Right lobe of liver (tissue), 6 donors: ENCODE measurements at regions not wholly inside any gene's neighbourhood (a gene's known extent, or its start where the extent isn't known, plus 50 kb on each side); places are given as distances from the start of the nearest gene placed in this dataset.

Experiments
- ATAC-seq, 4 donors: fragments of 200-7000 bp; cut with Tn5 transposase; one replicate each; pipeline ENCODE4 v1.9.1; 2020; ENCODE audit warnings: mild to moderate bottlenecking in 4 of 4, moderate library complexity in 4 of 4
- DNase-seq, 3 donors: peaks; one replicate each; pipeline ENCODE4 v3.0.0-alpha.2; 2020
- H3K27ac ChIP-seq, 3 donors: fragments of 200-600 bp; one replicate each; pipeline ENCODE4 v1.8.0; 2022
- H3K27me3 ChIP-seq, 2 donors: fragments of 200-600 bp; one replicate each; pipeline ENCODE4 v1.8.0; 2022
- H3K36me3 ChIP-seq, 4 donors: fragments of 200-600 bp; sonication (generic) in 1 of 4; one replicate each; pipeline versions ENCODE4 v1.5.1 to v1.8.0; 2017 to 2022; ENCODE audit warnings: control low read depth in 1 of 4
- H3K4me1 ChIP-seq, 4 donors: fragments of 200-600 bp; sonication (generic) in 1 of 4; one replicate each; pipeline versions ENCODE4 v1.5.1 to v1.8.0; 2017 to 2022; ENCODE audit warnings: control low read depth in 1 of 4
- H3K4me3 ChIP-seq, 3 donors: fragments of 200-600 bp; one replicate each; pipeline ENCODE4 v1.8.0; 2022
- H3K9me3 ChIP-seq, 4 donors: fragments of 200-600 bp; sonication (generic) in 1 of 4; one replicate each; pipeline versions ENCODE4 v1.5.1 to v1.8.0; 2017 to 2022; ENCODE audit warnings: control low read depth in 1 of 4
- POLR2A ChIP-seq: fragments of 450-650 bp; IDR thresholded peaks from one replicate; pipeline ENCODE4 v1.6.1; 2017; ENCODE audit warnings: antibody characterized with exemption, mild to moderate bottlenecking
- WGBS: methylation state at CpG from one replicate; pipeline ENCODE4 v1.1.6; 2018; ENCODE audit warnings: low coverage, low lambda C conversion rate; ENCODE audit not compliant: insufficient coverage; ENCODE audit errors: missing lambda C conversion rate; 5-methylcytosine and 5-hydroxymethylcytosine counted together
- intact Hi-C, 2 donors: fragments of 100-400 bp; cut with DNase I; formaldehyde crosslinking; loops; one replicate each; pipeline versions ENCODE4 v1.11.2 to v1.14.1; 2022
- TF ChIP-seq, protein P1 (sequence below), 4 donors: fragments of 200-600 bp in 3 of 4; fragments of 450-650 bp in 1 of 4; IDR thresholded peaks; one replicate each; pipeline versions ENCODE4 v1.5.1 to v1.8.0; 2016 to 2022; ENCODE audit warnings: antibody characterized with exemption in 4 of 4, mild to moderate bottlenecking in 2 of 4
- donor health status: DM: no; HTN: yes; CAD: no.
- donor health status: DM: no; HTN: no; CAD: no.
- donor health status: DM: no; HTN: no; CAD: no.
- donor health status: DM: no; HTN: yes; CAD: no.
- donor health status: DM: no; HTN: yes; CAD: no.

DNA sequence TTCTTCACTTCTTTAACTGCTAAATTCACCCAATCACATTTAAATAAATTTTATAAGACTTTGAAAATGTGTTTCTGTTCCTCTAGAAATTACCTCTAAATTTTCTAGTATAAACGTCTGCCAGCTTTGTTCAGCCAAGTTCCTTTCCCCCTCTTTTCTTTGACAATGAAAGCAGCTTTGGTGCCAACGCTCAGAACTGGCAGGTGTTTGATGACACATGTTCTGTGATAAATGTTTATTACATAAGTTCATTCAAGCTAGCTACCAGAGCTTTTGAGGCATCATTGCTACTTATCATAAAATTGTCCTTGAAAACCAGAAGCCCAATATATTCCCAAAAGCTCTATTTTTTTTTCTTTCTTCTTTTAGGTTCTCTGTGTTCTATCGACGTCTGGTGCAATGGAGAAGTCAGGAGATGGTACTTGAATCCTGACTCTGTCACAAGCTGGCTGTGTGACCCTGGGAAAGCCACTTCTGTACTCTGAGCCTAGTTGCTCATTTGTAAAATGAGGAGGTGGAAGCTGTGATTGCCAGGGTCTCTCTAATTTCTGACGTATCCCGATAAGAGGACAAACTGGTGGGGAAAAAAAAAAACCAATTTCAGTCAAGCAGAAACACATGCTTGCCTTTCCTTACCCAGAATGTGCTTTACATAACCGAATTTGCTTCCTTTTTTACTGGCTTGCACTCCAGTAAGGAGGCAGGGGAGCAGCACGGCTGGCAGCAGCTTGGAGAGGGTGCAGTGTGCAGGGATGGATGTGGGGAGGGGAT lies 187.1 kb upstream of the LPP start:
- Histone ChIP-seq H3K27ac (peak overlapping the region in 1 of 3 donors; percentile 1), H3K36me3 (no peaks in the 10 kb centered on the region), H3K4me3 (no peak overlapping the region), H3K4me1 (peaks cover 0 to 35% (median 12%) of the 10 kb centered on the region in 4 donors), H3K9me3 (no peaks in the 10 kb centered on the region), H3K27me3 (no peaks in the 10 kb centered on the region)
- ATAC-seq = no peak
- WGBS = 63% methylated on average over 6 of the region's 8 CpGs
- no peak for DNase-seq
- no peak for TF ChIP-seq POLR2A
- TF ChIP-seq, protein P1, sequence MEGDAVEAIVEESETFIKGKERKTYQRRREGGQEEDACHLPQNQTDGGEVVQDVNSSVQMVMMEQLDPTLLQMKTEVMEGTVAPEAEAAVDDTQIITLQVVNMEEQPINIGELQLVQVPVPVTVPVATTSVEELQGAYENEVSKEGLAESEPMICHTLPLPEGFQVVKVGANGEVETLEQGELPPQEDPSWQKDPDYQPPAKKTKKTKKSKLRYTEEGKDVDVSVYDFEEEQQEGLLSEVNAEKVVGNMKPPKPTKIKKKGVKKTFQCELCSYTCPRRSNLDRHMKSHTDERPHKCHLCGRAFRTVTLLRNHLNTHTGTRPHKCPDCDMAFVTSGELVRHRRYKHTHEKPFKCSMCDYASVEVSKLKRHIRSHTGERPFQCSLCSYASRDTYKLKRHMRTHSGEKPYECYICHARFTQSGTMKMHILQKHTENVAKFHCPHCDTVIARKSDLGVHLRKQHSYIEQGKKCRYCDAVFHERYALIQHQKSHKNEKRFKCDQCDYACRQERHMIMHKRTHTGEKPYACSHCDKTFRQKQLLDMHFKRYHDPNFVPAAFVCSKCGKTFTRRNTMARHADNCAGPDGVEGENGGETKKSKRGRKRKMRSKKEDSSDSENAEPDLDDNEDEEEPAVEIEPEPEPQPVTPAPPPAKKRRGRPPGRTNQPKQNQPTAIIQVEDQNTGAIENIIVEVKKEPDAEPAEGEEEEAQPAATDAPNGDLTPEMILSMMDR (IDR thresholded peaks at IDR 0.05) = no peak
- intact Hi-C loops = no loop called here

DNA sequence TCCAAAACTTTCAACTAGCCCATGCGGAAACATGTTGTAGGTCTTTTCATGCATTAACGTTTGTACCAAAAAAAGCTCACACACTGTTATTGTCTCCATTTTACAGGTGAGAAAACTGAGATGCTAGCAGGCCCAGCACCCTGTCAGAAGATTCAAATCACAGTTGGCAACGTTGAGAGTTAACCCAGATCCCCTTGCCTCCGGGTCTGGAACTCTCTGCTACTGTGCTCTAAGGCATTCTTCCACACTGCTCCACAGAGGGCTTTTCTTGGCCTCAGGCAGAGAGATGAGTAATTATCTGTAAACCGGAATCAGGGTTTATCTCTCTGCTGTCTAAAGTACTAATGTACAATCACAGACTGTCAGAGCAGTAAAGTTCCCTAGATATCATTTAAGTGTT lies 186.0 kb upstream of the LPP start:
- intact Hi-C loops = no loop called here
- no peaks in the 10 kb centered on the region for H3K36me3 ChIP-seq
- TF ChIP-seq, protein P1 (IDR thresholded peaks at IDR 0.05) = no peak
- TF ChIP-seq POLR2A = no peak
- no peak overlapping the region for H3K4me3 ChIP-seq
- H3K27me3 ChIP-seq = no peaks in the 10 kb centered on the region
- H3K27ac ChIP-seq = peak overlapping the region in 1 of 3 donors; percentile 70
- H3K4me1 ChIP-seq = peaks cover 0 to 35% (median 12%) of the 10 kb centered on the region in 4 donors
- H3K9me3 ChIP-seq = no peaks in the 10 kb centered on the region
- 67% methylated on average over 5 of the region's 5 CpGs for WGBS
- ATAC-seq (peak in 2 of 4 donors; percentile 28 to 60), DNase-seq (no peak)

DNA sequence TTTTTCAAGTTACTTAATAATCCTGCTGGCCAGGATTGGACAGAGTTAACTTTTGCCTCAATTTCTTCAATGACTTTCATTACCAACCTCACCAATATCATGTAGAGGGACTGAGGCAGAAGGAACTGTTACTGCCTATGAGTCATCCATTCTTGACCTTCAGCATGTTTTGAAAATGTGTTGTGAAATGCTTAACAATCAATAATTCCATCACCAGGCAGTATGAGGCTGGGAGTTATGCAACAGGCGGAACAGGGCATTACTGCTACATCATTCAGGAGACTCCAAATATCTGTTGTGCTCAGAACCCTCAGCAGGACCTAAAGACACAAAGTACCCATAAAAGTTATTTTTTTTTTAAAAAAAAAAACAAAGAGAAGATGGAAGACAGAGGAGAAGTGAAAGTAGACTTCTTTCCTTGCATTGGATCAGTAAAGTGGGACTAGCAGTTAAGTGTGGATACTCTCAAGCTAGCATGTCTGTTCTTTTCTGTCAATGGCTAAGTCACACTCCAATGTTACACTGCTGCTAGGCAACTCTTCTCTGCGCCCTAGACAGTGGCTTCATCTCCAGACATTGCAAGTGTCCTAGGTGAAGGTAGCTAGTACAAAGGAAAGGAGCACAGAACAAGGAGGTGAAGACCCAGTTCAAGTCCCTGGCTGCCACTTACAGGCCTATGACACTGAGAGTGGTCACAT lies 184.9 kb upstream of the LPP start:
- Histone ChIP-seq H3K36me3 (no peaks in the 10 kb centered on the region), H3K27ac (peak overlapping the region in 2 of 3 donors; percentile 27 to 70), H3K9me3 (no peaks in the 10 kb centered on the region), H3K27me3 (no peaks in the 10 kb centered on the region), H3K4me1 (peaks cover 0 to 28% (median 10%) of the 10 kb centered on the region in 4 donors), H3K4me3 (no peak overlapping the region)
- ATAC-seq = peak; percentile 77 to 88 (median 81)
- peak; percentile 42 to 79 (median 61) for DNase-seq
- 24% methylated on average over 2 of the region's 2 CpGs for WGBS
- no peak for TF ChIP-seq POLR2A
- TF ChIP-seq, protein P1 (IDR thresholded peaks at IDR 0.05) = no peak
- intact Hi-C loops = no loop called here

DNA sequence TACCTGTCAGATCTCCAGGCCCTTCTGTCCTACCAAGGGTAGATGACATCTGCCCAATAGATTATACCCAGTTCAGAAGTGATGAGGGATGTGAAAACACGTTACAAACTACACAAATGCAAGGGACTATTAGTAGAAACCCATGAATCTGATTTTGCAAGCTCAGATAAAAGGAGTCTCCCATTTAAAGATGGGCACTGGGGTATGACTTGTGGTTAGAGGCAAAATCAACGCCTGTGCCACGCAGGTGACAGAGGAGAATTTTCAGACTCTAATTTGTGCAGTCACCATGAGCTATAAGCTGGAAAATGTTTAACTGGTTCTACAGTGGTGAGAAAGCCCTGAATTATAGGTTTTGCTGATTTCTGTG lies 184.4 kb upstream of the LPP start:
- TF ChIP-seq POLR2A = no peak
- TF ChIP-seq, protein P1 (IDR thresholded peaks at IDR 0.05) = no peak
- DNase-seq = peak in 1 of 3 donors; percentile 31
- intact Hi-C loops = no loop called here
- no peaks in the 10 kb centered on the region for H3K9me3 ChIP-seq
- peaks cover 0 to 24% (median 8%) of the 10 kb centered on the region in 4 donors for H3K4me1 ChIP-seq
- no peaks in the 10 kb centered on the region for H3K27me3 ChIP-seq
- no peak for ATAC-seq
- WGBS = 92% methylated on average over 3 of the region's 3 CpGs
- H3K4me3 ChIP-seq = no peak overlapping the region
- H3K36me3 ChIP-seq = no peaks in the 10 kb centered on the region
- peak overlapping the region in 1 of 3 donors; percentile 70 for H3K27ac ChIP-seq
